Keratinocyte (primary cell): ENCODE measurements at regions not wholly inside any gene's neighbourhood (a gene's known extent, or its start where the extent isn't known, plus 50 kb on each side); places are given as distances from the start of the nearest gene placed in this dataset.

Experiments
- EZH2 ChIP-seq: IDR thresholded peaks from one replicate; pipeline ENCODE4 v1.6.1; 2012; ENCODE audit warnings: inconsistent platforms, mild to moderate bottlenecking, low read length, moderate library complexity
- TF ChIP-seq, protein P1 (sequence below), 3 experiments: IDR thresholded peaks in 1 of 3; conservative IDR thresholded peaks in 1 of 3; optimal IDR thresholded peaks in 1 of 3; 2 replicates in 2 of 3; 3 replicates in 1 of 3; pipeline versions ENCODE3 to v1.5.1; 2011; ENCODE audit warnings: low read length in 3 of 3, mild to moderate bottlenecking in 3 of 3, moderate library complexity in 2 of 3, control low read depth in 1 of 3, inconsistent platforms in 1 of 3; ENCODE audit not compliant: insufficient read depth in 2 of 3; ENCODE audit errors: extremely low read depth in 1 of 3

DNA sequence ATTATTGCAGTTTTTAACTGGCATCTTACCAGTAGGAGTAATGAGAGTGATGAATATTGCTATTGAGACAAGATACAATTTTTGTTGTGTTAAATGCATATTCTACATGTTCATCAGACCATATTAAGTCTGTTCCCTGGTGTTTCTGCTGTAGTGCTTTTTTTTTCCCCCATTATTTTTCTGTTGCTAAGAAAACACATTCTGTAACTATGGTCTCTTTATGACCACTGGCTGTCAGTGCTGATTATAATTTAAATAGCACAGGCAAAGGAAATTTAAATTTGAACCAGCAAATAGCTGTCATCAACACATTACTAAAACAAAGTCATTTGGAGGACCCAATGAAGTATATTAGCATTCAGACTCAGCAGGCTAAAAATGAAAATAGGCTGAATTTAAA is 98.3 kb upstream of the ANKRD50 start:
- TF ChIP-seq, protein P1, sequence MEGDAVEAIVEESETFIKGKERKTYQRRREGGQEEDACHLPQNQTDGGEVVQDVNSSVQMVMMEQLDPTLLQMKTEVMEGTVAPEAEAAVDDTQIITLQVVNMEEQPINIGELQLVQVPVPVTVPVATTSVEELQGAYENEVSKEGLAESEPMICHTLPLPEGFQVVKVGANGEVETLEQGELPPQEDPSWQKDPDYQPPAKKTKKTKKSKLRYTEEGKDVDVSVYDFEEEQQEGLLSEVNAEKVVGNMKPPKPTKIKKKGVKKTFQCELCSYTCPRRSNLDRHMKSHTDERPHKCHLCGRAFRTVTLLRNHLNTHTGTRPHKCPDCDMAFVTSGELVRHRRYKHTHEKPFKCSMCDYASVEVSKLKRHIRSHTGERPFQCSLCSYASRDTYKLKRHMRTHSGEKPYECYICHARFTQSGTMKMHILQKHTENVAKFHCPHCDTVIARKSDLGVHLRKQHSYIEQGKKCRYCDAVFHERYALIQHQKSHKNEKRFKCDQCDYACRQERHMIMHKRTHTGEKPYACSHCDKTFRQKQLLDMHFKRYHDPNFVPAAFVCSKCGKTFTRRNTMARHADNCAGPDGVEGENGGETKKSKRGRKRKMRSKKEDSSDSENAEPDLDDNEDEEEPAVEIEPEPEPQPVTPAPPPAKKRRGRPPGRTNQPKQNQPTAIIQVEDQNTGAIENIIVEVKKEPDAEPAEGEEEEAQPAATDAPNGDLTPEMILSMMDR (optimal IDR thresholded peaks at IDR 0.05 in 1 of 3, IDR thresholded peaks at IDR 0.05 in 1 of 3, conservative IDR thresholded peaks at IDR 0.05 in 1 of 3; ENCODE audit: extremely low read depth in 1 of 3, insufficient read depth in 2 of 3, low read length in 3 of 3), result no peak
- no peak for TF ChIP-seq EZH2
